SKM-1 (cell line): ENCODE measurements at regions not wholly inside any gene's neighbourhood (a gene's known extent, or its start where the extent isn't known, plus 50 kb on each side); places are given as distances from the start of the nearest gene placed in this dataset.
A peak's percentile ranks its signal among the peaks of the same experiment; 100 is the strongest.
"Not testable (repeated sequence)": the region's sequence is repeated elsewhere in the genome, so short reads cannot be mapped to it uniquely, and the experiment has no call there.

Source experiments
- DNase-seq: peaks from one replicate; lab custom pipeline; 2025; ENCODE audit not compliant: unreplicated experiment; lab: John Stamatoyannopoulos, UW

GRCh38 chr16:22572331-22573224, 61.9 kb downstream of the NPIPB5 start:
- peak; percentile 42 for DNase-seq

GRCh38 chr16:22573225-22573530, 62.5 kb downstream of the NPIPB5 start:
- DNase-seq: not testable (repeated sequence)

GRCh38 chr16:22576506-22576905, 65.8 kb downstream of the NPIPB5 start:
- DNase-seq: not testable (repeated sequence)

GRCh38 chr16:22583195-22583594, 72.5 kb downstream of the NPIPB5 start:
- not testable (repeated sequence) for DNase-seq

GRCh38 chr16:22584459-22584858, 73.8 kb downstream of the NPIPB5 start:
- not testable (repeated sequence) for DNase-seq

- DNase-seq: not testable (repeated sequence)
Observed at GRCh38 chr16:22584941-22585340, 74.2 kb downstream of the NPIPB5 start.

GRCh38 chr16:22585431-22585830, 74.7 kb downstream of the NPIPB5 start:
- DNase-seq: not testable (repeated sequence)

GRCh38 chr16:22586732-22587131, 76.0 kb downstream of the NPIPB5 start:
- DNase-seq: not testable (repeated sequence)

GRCh38 chr16:22589757-22590156, 79.1 kb downstream of the NPIPB5 start:
- DNase-seq: not testable (repeated sequence)

- DNase-seq: not testable (repeated sequence)
Observed at GRCh38 chr16:22596445-22597045, 85.9 kb downstream of the NPIPB5 start.

- DNase-seq: not testable (repeated sequence)
Observed at GRCh38 chr16:22603744-22604143, 93.1 kb downstream of the NPIPB5 start.

GRCh38 chr16:22606619-22607018, 95.9 kb downstream of the NPIPB5 start:
- not testable (repeated sequence) for DNase-seq

- DNase-seq: not testable (repeated sequence)
Observed at GRCh38 chr16:22609798-22610197, 99.1 kb downstream of the NPIPB5 start.

- not testable (repeated sequence) for DNase-seq
Observed at GRCh38 chr16:22611128-22611527, 100.4 kb downstream of the NPIPB5 start.

GRCh38 chr16:22614271-22614947, 103.7 kb downstream of the NPIPB5 start:
- DNase-seq: no peak

- no peak for DNase-seq
Observed at GRCh38 chr16:22618842-22619241, 108.2 kb downstream of the NPIPB5 start.

GRCh38 chr16:22621586-22622155, 111.0 kb downstream of the NPIPB5 start:
- DNase-seq: no peak

- no peak for DNase-seq
Observed at GRCh38 chr16:22622703-22623102, 112.0 kb downstream of the NPIPB5 start.

GRCh38 chr16:22623351-22623781, 112.7 kb downstream of the NPIPB5 start:
- DNase-seq: no peak

- DNase-seq: no peak
Observed at GRCh38 chr16:22624038-22624799, 113.5 kb downstream of the NPIPB5 start.
